IPS-15b (cell line): ENCODE measurements at regions not wholly inside any gene's neighbourhood (a gene's known extent, or its start where the extent isn't known, plus 50 kb on each side); places are given as distances from the start of the nearest gene placed in this dataset.
"Not testable (repeated sequence)": the region's sequence is repeated elsewhere in the genome, so short reads cannot be mapped to it uniquely, and the experiment has no call there.

Experiments
- H3K27me3 ChIP-seq: one replicate; pipeline ENCODE4 v1.6.1; 2013; ENCODE audit warnings: low read length; ENCODE audit not compliant: control insufficient read depth, insufficient read depth
- H3K36me3 ChIP-seq: one replicate; pipeline ENCODE4 v1.6.1; 2013; ENCODE audit warnings: low read length; ENCODE audit not compliant: control insufficient read depth, insufficient read depth
- H3K4me1 ChIP-seq: one replicate; pipeline ENCODE4 v1.6.1; 2013; ENCODE audit warnings: mild to moderate bottlenecking, low read length; ENCODE audit not compliant: control insufficient read depth, insufficient read depth
- H3K4me3 ChIP-seq: one replicate; pipeline ENCODE4 v1.5.1; 2013; ENCODE audit warnings: low read depth, low read length
- H3K9ac ChIP-seq: one replicate; pipeline ENCODE4 v1.6.1; 2013; ENCODE audit warnings: low read depth, mild to moderate bottlenecking, low read length
- H3K9me3 ChIP-seq: one replicate; pipeline ENCODE4 v1.6.1; 2013; ENCODE audit warnings: mild to moderate bottlenecking, low read length; ENCODE audit not compliant: control insufficient read depth, insufficient read depth

DNA sequence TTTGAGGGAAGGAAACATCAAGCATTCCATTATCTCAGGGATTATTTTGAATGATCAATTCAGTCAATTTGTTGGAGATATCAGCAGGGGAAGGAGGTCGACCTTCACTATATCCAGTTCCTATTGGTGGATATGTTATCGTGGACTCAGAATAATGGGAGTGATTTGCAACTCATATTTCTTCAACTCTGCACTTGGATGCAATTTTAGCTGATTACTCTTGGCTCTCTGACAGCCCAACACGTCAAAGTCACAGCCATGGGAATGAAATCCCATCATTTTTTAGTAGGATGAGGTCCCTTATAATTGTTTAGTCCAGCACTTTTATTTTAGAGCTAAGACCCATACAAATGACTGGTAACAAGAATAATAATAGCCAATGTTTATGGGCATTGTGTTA is 371.8 kb upstream of the RPS23 start:
- no peak overlapping the region for H3K9ac ChIP-seq
- no peaks in the 10 kb centered on the region for H3K36me3 ChIP-seq
- no peaks in the 10 kb centered on the region for H3K9me3 ChIP-seq
- no peaks in the 10 kb centered on the region for H3K27me3 ChIP-seq
- no peak overlapping the region for H3K4me3 ChIP-seq
- no peaks in the 10 kb centered on the region for H3K4me1 ChIP-seq

DNA sequence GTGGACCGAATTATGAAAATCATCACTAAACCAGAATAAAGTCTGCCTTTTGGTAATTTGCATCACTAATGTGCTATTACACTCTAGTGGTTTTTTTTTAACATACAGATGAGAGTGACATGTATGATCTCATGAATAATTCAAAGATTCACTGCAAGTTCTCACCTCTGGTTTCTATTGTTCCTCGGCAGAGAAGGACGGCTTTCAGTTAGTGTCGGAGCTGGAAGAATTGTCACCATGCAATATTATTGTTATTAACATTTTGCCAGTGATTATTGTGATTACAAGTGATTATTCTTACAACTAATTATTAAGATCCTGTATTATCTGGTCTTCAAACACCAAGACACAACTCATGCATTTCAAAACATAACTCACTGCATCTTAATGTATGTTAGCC is 366.6 kb upstream of the RPS23 start:
- no peak overlapping the region for H3K9ac ChIP-seq
- no peaks in the 10 kb centered on the region for H3K9me3 ChIP-seq
- H3K27me3 ChIP-seq: no peaks in the 10 kb centered on the region
- no peaks in the 10 kb centered on the region for H3K4me1 ChIP-seq
- H3K4me3 ChIP-seq: no peak overlapping the region
- no peaks in the 10 kb centered on the region for H3K36me3 ChIP-seq

DNA sequence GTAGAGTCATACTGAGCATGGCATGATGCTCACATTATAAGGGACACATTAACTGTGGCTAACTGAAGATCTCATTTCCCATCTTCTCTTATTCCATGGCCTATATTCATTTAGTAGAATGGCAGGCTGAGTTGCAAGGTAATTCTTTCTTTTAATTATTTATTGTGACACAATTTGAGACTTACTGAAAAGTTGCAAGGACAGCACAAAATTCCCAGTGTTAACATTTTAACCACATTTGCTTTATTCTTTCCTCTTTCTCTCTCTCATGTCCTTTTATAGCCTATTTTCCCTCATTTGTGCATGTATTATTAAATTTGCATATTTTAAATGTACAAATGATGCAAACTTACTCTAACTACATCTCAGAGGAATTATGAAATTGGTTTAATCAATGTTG is 366.1 kb upstream of the RPS23 start:
- Histone ChIP-seq H3K36me3 (no peaks in the 10 kb centered on the region), H3K27me3 (no peaks in the 10 kb centered on the region), H3K4me3 (no peak overlapping the region), H3K4me1 (no peaks in the 10 kb centered on the region), H3K9me3 (no peaks in the 10 kb centered on the region), H3K9ac (no peak overlapping the region)

DNA sequence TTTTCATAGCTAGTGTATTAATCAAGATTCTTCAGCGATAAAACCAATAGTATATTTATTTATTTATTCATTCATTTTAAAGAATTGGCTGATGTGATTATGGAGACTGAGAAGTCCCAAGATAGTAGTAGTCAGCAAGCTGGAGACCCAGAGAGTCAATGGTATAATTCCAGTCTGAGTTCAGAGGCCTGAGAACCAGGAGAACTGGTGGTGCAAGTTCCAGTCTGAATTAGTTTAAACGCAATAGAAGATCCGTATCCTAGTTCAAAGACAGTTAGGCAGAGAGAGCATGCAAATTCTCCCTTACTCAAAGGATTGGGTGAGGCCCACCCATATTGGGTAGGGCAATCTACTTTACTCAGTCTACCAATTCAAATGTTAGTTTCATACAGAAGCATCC is 364.2 kb upstream of the RPS23 start:
- no peak overlapping the region for H3K4me3 ChIP-seq
- no peak overlapping the region for H3K9ac ChIP-seq
- no peaks in the 10 kb centered on the region for H3K36me3 ChIP-seq
- no peaks in the 10 kb centered on the region for H3K4me1 ChIP-seq
- H3K9me3 ChIP-seq: no peaks in the 10 kb centered on the region
- no peaks in the 10 kb centered on the region for H3K27me3 ChIP-seq

DNA sequence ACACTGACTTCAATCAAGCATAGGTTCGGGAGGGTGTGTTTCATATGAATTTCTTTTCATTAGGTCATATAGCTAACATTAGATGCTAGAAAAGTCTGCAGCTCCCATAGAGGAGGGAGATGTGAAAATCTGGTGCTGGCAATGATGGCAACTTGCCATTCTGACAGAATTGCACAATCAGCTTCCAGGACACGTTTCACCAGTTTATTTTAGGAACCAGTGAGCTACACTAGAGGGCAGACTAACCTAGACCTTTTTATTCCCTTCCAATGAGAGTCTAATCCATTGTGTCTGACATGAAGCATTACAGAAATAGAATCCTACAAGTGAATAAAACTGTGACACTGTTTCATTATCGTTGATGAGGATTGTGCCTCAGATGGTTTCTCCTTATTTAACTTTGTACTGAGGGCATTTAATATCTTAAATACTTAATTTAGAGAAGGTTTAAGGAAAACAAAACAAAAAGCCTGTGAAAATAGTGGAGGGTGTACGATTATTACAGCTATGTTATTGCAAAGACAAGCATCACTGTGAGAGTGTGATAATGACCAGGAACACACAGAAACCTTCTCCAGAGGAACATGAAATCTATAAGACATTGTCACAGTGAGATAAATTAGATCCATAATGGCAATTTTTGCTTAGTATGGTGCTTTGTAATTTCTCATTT is 363.3 kb upstream of the RPS23 start:
- Histone ChIP-seq H3K9ac (no peak overlapping the region), H3K27me3 (no peaks in the 10 kb centered on the region), H3K9me3 (no peaks in the 10 kb centered on the region), H3K4me1 (no peaks in the 10 kb centered on the region), H3K4me3 (no peak overlapping the region), H3K36me3 (no peaks in the 10 kb centered on the region)

DNA sequence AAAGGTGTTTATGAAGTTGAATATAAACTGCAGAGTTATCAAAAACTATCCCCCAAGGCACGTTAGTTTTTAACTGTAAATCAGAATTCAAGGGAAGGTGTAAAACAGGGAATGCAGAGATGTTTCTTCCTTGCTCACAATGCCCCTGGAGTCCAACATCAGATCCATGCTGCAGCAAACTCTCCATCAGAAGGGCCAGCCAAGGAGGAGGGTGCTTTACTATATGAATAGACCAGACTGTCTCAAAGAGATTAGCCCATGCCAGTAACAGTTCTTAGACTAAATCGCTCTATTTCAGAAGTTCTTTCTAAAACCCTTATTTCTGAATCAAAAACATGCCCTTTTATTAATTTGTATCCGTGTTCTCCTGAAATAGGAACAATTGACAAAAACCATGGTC is 362.8 kb upstream of the RPS23 start:
- Histone ChIP-seq H3K4me1 (no peaks in the 10 kb centered on the region), H3K9me3 (no peaks in the 10 kb centered on the region), H3K27me3 (no peaks in the 10 kb centered on the region), H3K4me3 (no peak overlapping the region), H3K36me3 (no peaks in the 10 kb centered on the region), H3K9ac (no peak overlapping the region)

DNA sequence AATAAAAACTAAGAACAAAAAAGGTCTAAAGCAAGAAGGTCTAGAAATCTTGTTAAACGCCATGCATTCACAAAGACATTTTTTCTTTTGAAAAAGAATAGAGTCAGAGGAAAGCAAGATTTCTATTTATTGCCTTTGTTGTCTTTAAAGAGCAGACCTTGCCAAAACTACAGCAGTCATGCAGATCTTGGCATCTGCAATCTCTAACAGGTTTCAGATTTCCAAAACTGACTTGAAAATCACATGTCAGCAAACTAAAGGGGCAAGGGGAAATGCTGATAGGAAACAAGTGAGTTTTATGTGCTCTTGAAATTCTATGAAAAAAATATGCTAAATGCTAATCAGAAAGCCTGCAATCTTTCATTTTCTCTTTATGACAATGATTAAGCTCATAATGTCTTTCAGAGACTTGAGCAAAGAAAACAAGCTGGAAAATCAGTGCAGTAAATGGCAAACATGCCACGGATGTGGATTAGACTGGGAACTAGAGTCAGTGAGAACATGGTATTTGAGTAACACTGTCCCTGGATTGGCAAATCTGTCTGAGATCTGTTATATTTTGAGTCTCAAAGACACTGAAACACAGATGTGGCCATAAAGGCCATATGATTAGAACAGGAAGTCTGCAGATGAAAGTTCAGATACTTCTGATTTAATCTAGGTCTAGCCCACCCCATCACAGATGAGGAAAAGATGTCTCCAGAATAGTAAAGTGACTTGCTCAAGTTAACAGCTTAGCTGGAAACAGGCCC is 361.4 kb upstream of the RPS23 start:
- Histone ChIP-seq H3K9ac (no peak overlapping the region), H3K9me3 (no peaks in the 10 kb centered on the region), H3K27me3 (no peaks in the 10 kb centered on the region), H3K4me3 (no peak overlapping the region), H3K36me3 (no peaks in the 10 kb centered on the region), H3K4me1 (no peaks in the 10 kb centered on the region)

DNA sequence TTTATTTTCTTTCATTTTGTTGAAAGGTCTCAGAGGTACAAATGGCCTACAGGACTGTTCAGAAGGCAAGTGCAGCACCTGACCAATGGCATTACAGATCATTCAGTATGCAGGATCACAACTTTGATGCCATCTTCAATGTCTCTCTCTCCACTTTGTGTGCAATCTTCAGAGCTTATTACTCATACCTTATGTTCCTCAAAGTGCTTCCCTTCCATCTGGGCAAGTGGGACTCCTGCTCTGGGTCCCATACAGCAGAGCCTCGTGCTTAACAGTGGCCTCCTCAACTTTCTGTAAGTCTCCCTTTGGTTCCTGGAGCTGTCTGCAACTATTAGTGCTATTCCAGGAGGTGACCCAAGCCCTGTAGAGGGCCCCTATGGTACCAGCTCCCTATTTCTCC is 358.4 kb upstream of the RPS23 start:
- Histone ChIP-seq H3K4me3 (no peak overlapping the region), H3K4me1 (no peaks in the 10 kb centered on the region), H3K27me3 (no peaks in the 10 kb centered on the region), H3K9ac (no peak overlapping the region), H3K9me3 (no peaks in the 10 kb centered on the region), H3K36me3 (no peaks in the 10 kb centered on the region)

DNA sequence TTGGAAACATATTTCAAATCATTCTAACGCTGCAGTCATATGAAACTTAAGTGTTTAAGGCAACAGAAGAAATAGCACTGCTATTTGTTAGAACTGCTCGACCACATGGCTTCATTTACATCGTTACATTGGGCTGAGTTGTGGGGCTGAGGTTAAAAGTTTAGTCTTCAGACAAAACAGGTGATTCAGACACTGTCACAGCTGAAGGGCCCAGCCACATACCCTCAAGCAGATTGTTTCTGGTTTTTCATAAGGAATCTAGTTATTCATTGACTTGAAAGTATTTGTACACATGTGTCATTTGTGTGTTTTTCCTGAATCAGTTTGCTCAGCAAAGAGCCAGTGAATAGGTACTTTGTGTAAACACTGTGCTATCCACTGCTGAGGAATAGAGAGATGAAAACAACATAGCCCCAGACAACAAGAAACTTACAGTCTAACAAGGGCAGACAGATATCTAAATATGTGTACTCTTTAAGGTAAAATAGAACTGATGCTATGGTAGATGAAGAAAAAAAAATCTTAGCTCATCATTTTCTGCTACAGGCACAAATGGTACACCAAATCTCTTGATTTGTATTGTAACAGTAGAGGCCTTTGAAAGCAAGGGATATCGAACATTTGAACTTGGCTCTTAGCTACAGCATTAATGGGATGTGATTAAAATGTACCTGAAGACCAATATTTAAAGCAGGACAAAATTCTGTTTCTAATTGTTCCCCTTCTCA is 357.6 kb upstream of the RPS23 start:
- no peaks in the 10 kb centered on the region for H3K4me1 ChIP-seq
- no peaks in the 10 kb centered on the region for H3K9me3 ChIP-seq
- no peak overlapping the region for H3K9ac ChIP-seq
- H3K36me3 ChIP-seq: no peaks in the 10 kb centered on the region
- H3K4me3 ChIP-seq: no peak overlapping the region
- no peaks in the 10 kb centered on the region for H3K27me3 ChIP-seq

DNA sequence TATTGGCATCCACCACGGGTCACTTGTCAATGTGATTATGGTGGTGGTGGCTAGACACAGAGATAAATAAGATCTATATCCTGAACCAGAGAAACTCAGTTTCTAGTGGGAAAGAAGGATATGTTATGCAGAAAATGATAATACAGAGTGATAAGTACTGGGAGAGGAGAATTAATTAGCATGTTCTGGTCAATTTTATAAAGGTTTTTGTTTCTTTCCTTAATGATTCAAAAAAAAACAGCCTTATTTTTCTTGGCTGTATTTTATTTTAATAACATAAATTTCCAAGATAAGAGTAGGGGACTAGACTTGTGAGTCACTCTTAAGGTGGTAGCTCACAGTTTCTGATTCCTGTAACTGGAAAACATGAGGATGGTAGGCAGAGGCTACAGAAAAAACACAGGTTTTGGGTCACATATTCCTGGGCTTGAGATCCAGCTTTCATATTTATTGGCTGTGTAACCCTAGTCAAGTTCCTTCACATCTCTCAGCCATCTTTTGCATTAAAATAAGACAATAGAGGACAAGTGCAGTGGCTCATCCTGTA is 350.3 kb upstream of the RPS23 start:
- Histone ChIP-seq H3K4me3 (no peak overlapping the region), H3K9ac (no peak overlapping the region), H3K9me3 (no peaks in the 10 kb centered on the region), H3K27me3 (no peaks in the 10 kb centered on the region), H3K4me1 (no peaks in the 10 kb centered on the region), H3K36me3 (no peaks in the 10 kb centered on the region)

DNA sequence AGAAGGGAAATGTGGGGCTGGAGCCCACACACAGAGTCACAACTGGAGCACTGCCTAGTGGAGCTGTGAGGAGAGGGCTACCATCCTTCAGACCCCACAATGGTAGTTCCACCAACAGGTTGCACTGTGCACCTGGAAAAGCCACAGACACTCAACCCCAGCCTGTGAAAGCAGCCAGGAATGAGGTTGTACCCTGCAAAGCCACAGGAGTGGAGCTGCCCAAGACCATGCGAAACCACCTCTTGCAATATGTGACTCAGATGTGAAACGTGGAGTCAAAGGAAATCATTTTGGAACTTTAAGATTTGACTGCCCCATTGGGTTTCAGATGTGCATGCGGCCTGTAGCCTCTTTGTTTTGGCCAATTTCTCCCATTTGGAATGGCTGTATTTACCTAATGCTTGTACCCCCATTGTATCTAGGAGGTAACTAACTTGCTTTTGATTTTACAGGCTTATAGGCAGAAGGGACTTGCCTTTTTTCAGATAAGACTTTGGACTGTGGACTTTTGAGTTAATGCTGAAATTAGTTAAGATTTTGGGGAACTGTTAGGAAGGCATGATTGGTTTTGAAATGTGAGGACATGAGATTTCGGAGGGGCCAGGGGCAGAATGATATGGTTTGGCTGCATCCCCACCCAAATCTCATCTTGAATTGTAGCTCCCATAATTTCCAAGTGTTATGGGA is 348.9 kb upstream of the RPS23 start:
- H3K27me3 ChIP-seq, H3K9ac ChIP-seq, H3K9me3 ChIP-seq, H3K4me1 ChIP-seq, H3K36me3 ChIP-seq, H3K4me3 ChIP-seq: not testable (repeated sequence)
